Mesodermal cell (in vitro differentiated cells): ENCODE measurements at regions not wholly inside any gene's neighbourhood (a gene's known extent, or its start where the extent isn't known, plus 50 kb on each side); places are given as distances from the start of the nearest gene placed in this dataset.

Experiments
- H3K27ac ChIP-seq: 2 replicates; pipeline ENCODE4 v1.7.0; 2013; ENCODE audit warnings: mild to moderate bottlenecking, low read depth, low read length, moderate library complexity; ENCODE audit not compliant: severe bottlenecking
- H3K36me3 ChIP-seq: 2 replicates; pipeline ENCODE4 v1.7.1; 2013; ENCODE audit warnings: mild to moderate bottlenecking, low read length, moderate library complexity; ENCODE audit not compliant: control insufficient read depth, insufficient read depth
- H3K4me1 ChIP-seq: one replicate; pipeline ENCODE4 v1.7.1; 2013; ENCODE audit warnings: mild to moderate bottlenecking, low read length; ENCODE audit not compliant: insufficient read depth, control insufficient read depth, poor library complexity, severe bottlenecking
- H3K4me3 ChIP-seq: 2 replicates; pipeline ENCODE4 v1.7.0; 2013; ENCODE audit warnings: low read length, control low read depth, mild to moderate bottlenecking; ENCODE audit not compliant: insufficient read depth, poor library complexity, severe bottlenecking; ENCODE audit errors: extremely low read depth
- H3K9me3 ChIP-seq: 2 replicates; pipeline ENCODE4 v1.7.1; 2013; ENCODE audit warnings: mild to moderate bottlenecking, low read length, moderate library complexity; ENCODE audit not compliant: control insufficient read depth
- whole genome bisulfite sequencing, 2 experiments: methylation state at CpG; one replicate each; pipeline ENCODE4 v1.1.5; 2013; ENCODE audit warnings: missing lambda C conversion rate in 2 of 2; ENCODE audit not compliant: insufficient coverage in 2 of 2; 5-methylcytosine and 5-hydroxymethylcytosine counted together

- no CpG with 5 or more reads among the region's 3 CpGs for WGBS, 2 experiments
- Histone ChIP-seq H3K9me3 (peaks cover 8% of the 10 kb centered on the region), H3K27ac (no peak overlapping the region), H3K36me3 (no peaks in the 10 kb centered on the region), H3K4me1 (no peaks in the 10 kb centered on the region), H3K4me3 (no peak overlapping the region)
These were observed 1929.1 kb upstream of the SEL1L start for GRCh38 chr14:83462759-83463158.

DNA sequence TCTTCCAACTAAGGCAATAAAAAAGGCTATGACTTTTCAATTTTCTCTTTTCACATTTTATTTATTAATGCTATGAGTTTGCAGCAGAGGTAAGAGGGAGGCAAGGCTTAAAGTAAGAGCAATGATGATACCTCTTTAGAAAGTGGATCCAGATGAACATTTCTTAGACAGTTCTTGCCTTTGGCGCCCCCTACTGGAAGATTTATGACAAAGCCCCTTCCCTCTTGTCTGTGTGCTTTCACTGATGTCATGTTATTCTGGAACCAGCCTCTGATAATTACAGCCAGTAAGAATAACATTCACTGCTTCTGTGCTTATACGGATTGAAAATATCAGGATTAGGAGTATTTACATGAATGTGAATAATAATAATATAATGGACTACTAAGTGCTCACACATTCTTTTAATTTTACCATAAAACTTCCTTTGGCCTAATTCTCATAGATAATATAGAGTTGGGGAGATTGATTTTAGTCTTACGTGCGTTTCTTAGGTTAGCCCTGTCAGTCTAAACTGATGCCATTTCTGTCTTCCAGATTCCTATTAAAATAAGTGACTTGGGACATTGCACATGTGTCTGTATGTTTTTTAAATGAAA lies 1929.9 kb upstream of the SEL1L start:
- Histone ChIP-seq H3K9me3 (peaks cover 8% of the 10 kb centered on the region), H3K4me1 (no peaks in the 10 kb centered on the region), H3K27ac (no peak overlapping the region), H3K36me3 (no peaks in the 10 kb centered on the region), H3K4me3 (no peak overlapping the region)
- 40% methylated on average over 2 of the region's 4 CpGs; no CpG with 5 or more reads in 1 of the 2 experiments for WGBS, 2 experiments

DNA sequence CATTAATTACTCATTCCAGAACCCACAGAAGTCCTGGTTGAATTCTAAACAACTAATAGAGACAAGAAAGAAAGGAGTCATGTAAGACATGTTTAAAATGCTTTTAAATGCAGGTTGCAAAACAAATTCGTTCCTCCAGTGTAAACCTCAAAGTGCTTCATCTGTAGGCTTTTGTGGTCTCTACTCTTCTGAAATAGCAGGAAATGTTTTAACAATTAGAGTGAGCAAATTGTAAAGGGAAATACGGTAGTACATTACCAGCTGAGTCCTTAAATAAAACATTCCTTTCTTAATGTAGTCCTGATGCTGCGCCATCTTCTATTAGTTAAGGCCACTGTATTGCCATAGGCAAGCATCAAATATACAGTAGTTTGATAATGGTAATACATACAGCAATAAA lies 1934.2 kb upstream of the SEL1L start:
- H3K4me1 ChIP-seq: no peaks in the 10 kb centered on the region
- H3K27ac ChIP-seq: no peak overlapping the region
- H3K4me3 ChIP-seq: no peak overlapping the region
- 100% methylated on average over 1 of the region's 3 CpGs; no CpG with 5 or more reads in 1 of the 2 experiments for WGBS, 2 experiments
- no peaks in the 10 kb centered on the region for H3K9me3 ChIP-seq
- no peaks in the 10 kb centered on the region for H3K36me3 ChIP-seq

- Histone ChIP-seq H3K9me3 (no peaks in the 10 kb centered on the region), H3K4me1 (no peaks in the 10 kb centered on the region), H3K27ac (no peak overlapping the region), H3K4me3 (no peak overlapping the region), H3K36me3 (no peaks in the 10 kb centered on the region)
- no CpG with 5 or more reads among the region's 4 CpGs for WGBS, 2 experiments
These were observed 1936.8 kb upstream of the SEL1L start for GRCh38 chr14:83470466-83470865.

- Histone ChIP-seq H3K4me1 (no peaks in the 10 kb centered on the region), H3K4me3 (no peak overlapping the region), H3K9me3 (no peaks in the 10 kb centered on the region), H3K27ac (no peak overlapping the region), H3K36me3 (no peaks in the 10 kb centered on the region)
- no CpG with 5 or more reads among the region's 1 CpG for WGBS, 2 experiments
These were observed 1937.5 kb upstream of the SEL1L start for GRCh38 chr14:83470959-83471695.

DNA sequence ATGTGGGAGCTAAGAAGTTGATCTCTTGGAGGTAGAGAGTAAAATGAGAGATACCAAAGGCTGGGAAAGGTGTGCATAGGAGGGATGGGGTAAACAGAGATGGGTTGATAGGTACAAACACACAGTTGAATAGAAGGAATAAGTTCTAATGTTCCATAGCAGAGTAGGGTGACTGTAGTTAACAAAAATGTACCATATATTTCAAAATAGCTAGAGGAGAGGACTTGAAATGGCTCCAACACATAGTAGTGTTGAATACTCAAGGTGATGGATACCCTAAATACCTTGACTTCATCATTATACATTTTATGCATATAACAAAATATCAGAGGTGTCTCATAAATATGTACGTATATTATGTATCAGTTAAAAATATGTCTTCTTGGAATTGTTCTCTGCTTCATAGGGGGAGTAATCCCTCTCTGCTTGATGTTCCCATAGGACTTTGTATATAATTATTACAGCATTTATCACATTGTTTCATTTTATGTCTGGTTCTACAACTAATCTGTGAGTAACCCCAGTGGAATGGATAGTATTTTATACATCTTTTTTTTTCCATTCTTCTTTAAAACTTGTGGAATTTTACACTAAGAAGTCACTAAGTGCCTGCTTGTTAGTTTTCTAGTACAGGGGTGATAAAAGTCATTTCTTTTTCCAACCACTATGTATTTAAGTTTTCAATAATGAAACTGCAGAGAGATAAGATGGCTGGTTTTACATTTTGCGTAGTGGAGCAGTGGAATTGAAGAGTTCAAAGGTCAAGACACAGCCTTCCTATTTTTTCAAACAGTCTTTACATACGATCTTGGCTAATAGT lies 1940.0 kb upstream of the SEL1L start:
- no peak overlapping the region for H3K27ac ChIP-seq
- no peaks in the 10 kb centered on the region for H3K36me3 ChIP-seq
- H3K9me3 ChIP-seq: no peaks in the 10 kb centered on the region
- H3K4me1 ChIP-seq: peaks cover 4% of the 10 kb centered on the region
- no peak overlapping the region for H3K4me3 ChIP-seq
- WGBS, 2 experiments: 100% methylated on average over 1 of the region's 3 CpGs; no CpG with 5 or more reads in 1 of the 2 experiments

- Histone ChIP-seq H3K27ac (peak overlapping the region; percentile 65), H3K4me3 (no peak overlapping the region), H3K9me3 (no peaks in the 10 kb centered on the region), H3K4me1 (peaks cover 11% of the 10 kb centered on the region), H3K36me3 (no peaks in the 10 kb centered on the region)
- 74 to 80% methylated on average over 3 to 5 of the region's 6 CpGs for WGBS, 2 experiments
These were observed 1945.1 kb upstream of the SEL1L start for GRCh38 chr14:83478741-83479140.

- peaks cover 7% of the 10 kb centered on the region for H3K4me1 ChIP-seq
- no peaks in the 10 kb centered on the region for H3K9me3 ChIP-seq
- no peak overlapping the region for H3K4me3 ChIP-seq
- no peak overlapping the region for H3K27ac ChIP-seq
- 80% methylated on average over 1 of the region's 1 CpG; no CpG with 5 or more reads in 1 of the 2 experiments for WGBS, 2 experiments
- no peaks in the 10 kb centered on the region for H3K36me3 ChIP-seq
These were observed 1949.4 kb upstream of the SEL1L start for GRCh38 chr14:83483063-83483462.

- no peak overlapping the region for H3K4me3 ChIP-seq
- H3K9me3 ChIP-seq: no peaks in the 10 kb centered on the region
- no peak overlapping the region for H3K27ac ChIP-seq
- H3K4me1 ChIP-seq: peaks cover 4% of the 10 kb centered on the region
- H3K36me3 ChIP-seq: no peaks in the 10 kb centered on the region
These were observed 1951.9 kb upstream of the SEL1L start for GRCh38 chr14:83485591-83485990.

DNA sequence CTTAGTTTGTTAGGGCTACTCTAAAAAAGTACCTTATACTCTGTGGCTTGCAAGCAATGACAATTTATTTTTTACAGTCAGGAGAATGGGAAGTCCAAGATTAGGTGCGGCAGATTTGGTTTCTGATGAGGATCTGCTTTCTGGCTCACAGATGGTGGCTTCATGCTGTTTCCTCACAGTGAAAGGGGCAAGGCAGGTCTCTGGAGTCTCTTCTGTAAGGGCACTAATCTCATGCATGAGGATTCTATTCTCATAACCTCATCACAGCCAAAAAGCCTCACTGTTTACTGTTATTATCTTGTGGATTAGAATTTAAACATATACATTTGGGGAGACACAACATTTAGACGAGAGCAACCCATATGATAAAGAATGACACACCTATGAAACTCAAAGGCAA lies 1957.4 kb upstream of the SEL1L start:
- 88 to 92% methylated on average over 1 of the region's 2 CpGs for WGBS, 2 experiments
- no peak overlapping the region for H3K27ac ChIP-seq
- no peaks in the 10 kb centered on the region for H3K36me3 ChIP-seq
- H3K9me3 ChIP-seq: no peaks in the 10 kb centered on the region
- no peaks in the 10 kb centered on the region for H3K4me1 ChIP-seq
- no peak overlapping the region for H3K4me3 ChIP-seq
